ENCODE measurements at regions not wholly inside any gene's neighbourhood (a gene's known extent, or its start where the extent isn't known, plus 50 kb on each side); places are given as distances from the start of the nearest gene placed in this dataset.

DNA sequence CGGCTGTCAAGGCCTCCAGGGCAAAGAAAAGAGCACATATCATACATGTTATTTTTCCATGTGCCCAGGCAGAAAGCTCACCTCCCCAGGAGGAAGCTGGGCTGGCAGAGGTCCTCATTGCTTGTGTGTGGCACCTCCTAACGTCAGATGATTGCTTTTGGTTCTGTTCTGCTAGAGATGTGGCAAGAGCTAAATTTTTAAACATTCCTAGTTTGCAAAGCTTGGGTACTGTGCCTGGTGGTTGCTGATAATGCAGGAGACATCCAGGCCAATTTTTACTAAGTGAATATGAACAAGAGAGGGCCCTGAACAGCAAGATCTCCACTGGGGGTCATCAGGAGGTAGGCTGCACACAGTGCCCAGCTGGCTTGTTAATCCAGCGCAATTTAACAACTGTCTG lies 93.9 kb downstream of the TBX19 start:
- TF ChIP-seq, protein P1, sequence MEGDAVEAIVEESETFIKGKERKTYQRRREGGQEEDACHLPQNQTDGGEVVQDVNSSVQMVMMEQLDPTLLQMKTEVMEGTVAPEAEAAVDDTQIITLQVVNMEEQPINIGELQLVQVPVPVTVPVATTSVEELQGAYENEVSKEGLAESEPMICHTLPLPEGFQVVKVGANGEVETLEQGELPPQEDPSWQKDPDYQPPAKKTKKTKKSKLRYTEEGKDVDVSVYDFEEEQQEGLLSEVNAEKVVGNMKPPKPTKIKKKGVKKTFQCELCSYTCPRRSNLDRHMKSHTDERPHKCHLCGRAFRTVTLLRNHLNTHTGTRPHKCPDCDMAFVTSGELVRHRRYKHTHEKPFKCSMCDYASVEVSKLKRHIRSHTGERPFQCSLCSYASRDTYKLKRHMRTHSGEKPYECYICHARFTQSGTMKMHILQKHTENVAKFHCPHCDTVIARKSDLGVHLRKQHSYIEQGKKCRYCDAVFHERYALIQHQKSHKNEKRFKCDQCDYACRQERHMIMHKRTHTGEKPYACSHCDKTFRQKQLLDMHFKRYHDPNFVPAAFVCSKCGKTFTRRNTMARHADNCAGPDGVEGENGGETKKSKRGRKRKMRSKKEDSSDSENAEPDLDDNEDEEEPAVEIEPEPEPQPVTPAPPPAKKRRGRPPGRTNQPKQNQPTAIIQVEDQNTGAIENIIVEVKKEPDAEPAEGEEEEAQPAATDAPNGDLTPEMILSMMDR (IDR thresholded peaks at IDR 0.05; ENCODE audit: low read depth, low read length) = no peak
- no peak for TF ChIP-seq EZH2phosphoT487 (IDR thresholded peaks at IDR 0.05; ENCODE audit: low read depth)
